ENCODE measurements at regions not wholly inside any gene's neighbourhood (a gene's known extent, or its start where the extent isn't known, plus 50 kb on each side); places are given as distances from the start of the nearest gene placed in this dataset.

- TF ChIP-seq CTCF (IDR thresholded peaks at IDR 0.05; ENCODE audit: poor library complexity, severe bottlenecking), result no peak
- TF ChIP-seq EZH2 (IDR thresholded peaks at IDR 0.05; ENCODE audit: borderline replicate concordance, insufficient read depth, low read length, poor library complexity, severe bottlenecking), result no peak
- no peak for TF ChIP-seq REST (IDR thresholded peaks at IDR 0.05; ENCODE audit: borderline replicate concordance)
- no peak for TF ChIP-seq POLR2AphosphoS5 (IDR thresholded peaks at IDR 0.05)
- no peak for TF ChIP-seq TAF1 (IDR thresholded peaks at IDR 0.05; ENCODE audit: low read depth)
- TF ChIP-seq MXI1 (conservative IDR thresholded peaks at IDR 0.05; ENCODE audit: poor library complexity, severe bottlenecking), result no peak
- no peak for TF ChIP-seq EP300 (conservative IDR thresholded peaks at IDR 0.05; ENCODE audit: poor library complexity, severe bottlenecking)
- TF ChIP-seq SMC3 (conservative IDR thresholded peaks at IDR 0.05; ENCODE audit: poor library complexity), result no peak
Observed at GRCh38 chr11:38562562-38562961, 1964.5 kb upstream of the RAG2 start.
